OCI-LY1 (cell line): ENCODE measurements at regions not wholly inside any gene's neighbourhood (a gene's known extent, or its start where the extent isn't known, plus 50 kb on each side); places are given as distances from the start of the nearest gene placed in this dataset.

ENCODE experiments used
- H2AFZ ChIP-seq: fragments of 200-600 bp; sonication (generic), shearing (Covaris generic); 2 replicates; pipeline ENCODE4 v1.6.0; 2014; ENCODE audit warnings: antibody characterized with exemption, mild to moderate bottlenecking, low read length
- H3F3A ChIP-seq: fragments of 200-600 bp; sonication (generic), shearing (Covaris generic); 2 replicates; pipeline ENCODE4 v1.6.0; 2014; ENCODE audit warnings: mild to moderate bottlenecking, antibody characterized with exemption, low read length, moderate library complexity; ENCODE audit not compliant: insufficient read depth
- H3K27ac ChIP-seq: fragments of 200-600 bp; sonication (generic); 2 replicates; pipeline ENCODE4 v1.5.1; 2014; ENCODE audit warnings: low read length, mixed run types, mild to moderate bottlenecking, low read depth; ENCODE audit not compliant: poor library complexity, severe bottlenecking
- H3K27me3 ChIP-seq: fragments of 200-600 bp; sonication (generic); 2 replicates; pipeline ENCODE4 v1.6.0; 2014; ENCODE audit warnings: antibody characterized with exemption, mild to moderate bottlenecking, low read length, moderate library complexity; ENCODE audit not compliant: insufficient read depth
- H3K36me3 ChIP-seq: fragments of 200-600 bp; sonication (generic); 2 replicates; pipeline ENCODE4 v1.6.1; 2014; ENCODE audit warnings: mild to moderate bottlenecking, antibody characterized with exemption, low read length, moderate library complexity, mixed read lengths; ENCODE audit not compliant: insufficient read depth
- H3K4me1 ChIP-seq: fragments of 200-600 bp; sonication (generic); 2 replicates; pipeline ENCODE4 v1.5.1; 2014; ENCODE audit warnings: mild to moderate bottlenecking, low read length, moderate library complexity; ENCODE audit not compliant: insufficient read depth, severe bottlenecking
- H3K4me2 ChIP-seq: fragments of 200-600 bp; sonication (generic), shearing (Covaris generic); 2 replicates; pipeline ENCODE4 v1.6.1; 2014; ENCODE audit warnings: low read length
- H3K4me3 ChIP-seq: fragments of 200-600 bp; sonication (generic); 2 replicates; pipeline ENCODE4 v1.5.1; 2014; ENCODE audit warnings: low read length, low read depth, mild to moderate bottlenecking, mixed read lengths; ENCODE audit not compliant: poor library complexity, severe bottlenecking
- H3K79me2 ChIP-seq: fragments of 200-600 bp; shearing (Covaris generic); 2 replicates; pipeline ENCODE4 v1.6.1; 2016; ENCODE audit warnings: mixed run types, low read length, mixed read lengths; ENCODE audit not compliant: insufficient read depth
- H3K9ac ChIP-seq: fragments of 200-600 bp; sonication (generic), shearing (Covaris generic); 2 replicates; pipeline ENCODE4 v1.6.1; 2014; ENCODE audit warnings: mild to moderate bottlenecking, low read length, mixed read lengths
- H3K9me2 ChIP-seq: fragments of 200-600 bp; sonication (generic), shearing (Covaris generic); 2 replicates; pipeline ENCODE4 v1.6.1; 2014; ENCODE audit warnings: low read depth, mild to moderate bottlenecking, low read length, mixed read lengths
- H3K9me3 ChIP-seq: fragments of 200-600 bp; shearing (Covaris generic); 2 replicates; pipeline ENCODE4 v1.6.1; 2014; ENCODE audit warnings: low read length, mixed read lengths
- H4K20me1 ChIP-seq: fragments of 200-600 bp; sonication (generic), shearing (Covaris generic); 2 replicates; pipeline ENCODE4 v1.6.0; 2016; ENCODE audit warnings: mild to moderate bottlenecking, low read length; ENCODE audit not compliant: insufficient read depth
- CTCF ChIP-seq: fragments of 200-600 bp; sonication (generic), shearing (Covaris generic); IDR thresholded peaks from 2 replicates; pipeline ENCODE4 v1.5.1; 2017; ENCODE audit warnings: mild to moderate bottlenecking, antibody characterized with exemption, low read length, moderate library complexity, mixed read lengths
- EZH2 ChIP-seq: fragments of 200-600 bp; sonication (generic), shearing (Covaris generic); IDR thresholded peaks from 2 replicates; pipeline ENCODE4 v1.8.0; 2017; ENCODE audit warnings: borderline replicate concordance, mixed run types, mild to moderate bottlenecking, antibody characterized with exemption, low read length, moderate library complexity, mixed read lengths

- Histone ChIP-seq H3K36me3 (no peaks in the 10 kb centered on the region), H4K20me1 (no peaks in the 10 kb centered on the region), H3F3A (no peaks in the 10 kb centered on the region), H3K79me2 (no peaks in the 10 kb centered on the region), H3K27me3 (no peaks in the 10 kb centered on the region), H3K27ac (no peak overlapping the region), H3K9me3 (no peaks in the 10 kb centered on the region), H3K9me2 (no peaks in the 10 kb centered on the region), H3K4me1 (no peaks in the 10 kb centered on the region), H3K4me3 (no peak overlapping the region), H3K9ac (no peak overlapping the region), H3K4me2 (no peak overlapping the region), H2AFZ (no peak overlapping the region)
- TF ChIP-seq EZH2 (no peak), CTCF (no peak)
Measured at GRCh38 chr4:67292636-67293035, 252.7 kb downstream of the CENPC start.

- no peaks in the 10 kb centered on the region for H3K9me3 ChIP-seq
- no peak overlapping the region for H3K4me2 ChIP-seq
- H3K79me2 ChIP-seq, result no peaks in the 10 kb centered on the region
- H3K9ac ChIP-seq, result no peak overlapping the region
- no peak overlapping the region for H3K27ac ChIP-seq
- H4K20me1 ChIP-seq, result no peaks in the 10 kb centered on the region
- H3K9me2 ChIP-seq, result no peaks in the 10 kb centered on the region
- H3K27me3 ChIP-seq, result no peaks in the 10 kb centered on the region
- TF ChIP-seq EZH2, result no peak
- no peak for TF ChIP-seq CTCF
- no peak overlapping the region for H2AFZ ChIP-seq
- H3K4me3 ChIP-seq, result no peak overlapping the region
- no peaks in the 10 kb centered on the region for H3F3A ChIP-seq
- H3K36me3 ChIP-seq, result no peaks in the 10 kb centered on the region
- no peaks in the 10 kb centered on the region for H3K4me1 ChIP-seq
Measured at GRCh38 chr4:67292045-67292444, 253.3 kb downstream of the CENPC start.

GRCh38 chr4:67291644-67292043 is 253.7 kb downstream of the CENPC start:
- Histone ChIP-seq H3K27me3 (no peaks in the 10 kb centered on the region), H3K36me3 (no peaks in the 10 kb centered on the region), H2AFZ (no peak overlapping the region), H3K9me2 (no peaks in the 10 kb centered on the region), H3F3A (no peaks in the 10 kb centered on the region), H3K4me1 (no peaks in the 10 kb centered on the region), H4K20me1 (no peaks in the 10 kb centered on the region), H3K9me3 (no peaks in the 10 kb centered on the region), H3K9ac (no peak overlapping the region), H3K4me3 (no peak overlapping the region), H3K79me2 (no peaks in the 10 kb centered on the region), H3K4me2 (no peak overlapping the region), H3K27ac (no peak overlapping the region)
- TF ChIP-seq EZH2, result no peak

- H3K27me3 ChIP-seq, result no peaks in the 10 kb centered on the region
- no peak overlapping the region for H3K9ac ChIP-seq
- TF ChIP-seq CTCF (peak; percentile 72), EZH2 (no peak)
- no peak overlapping the region for H3K27ac ChIP-seq
- no peaks in the 10 kb centered on the region for H3K9me2 ChIP-seq
- no peaks in the 10 kb centered on the region for H3K4me1 ChIP-seq
- H3K4me3 ChIP-seq, result no peak overlapping the region
- H3K36me3 ChIP-seq, result no peaks in the 10 kb centered on the region
- no peaks in the 10 kb centered on the region for H3K9me3 ChIP-seq
- no peaks in the 10 kb centered on the region for H3K79me2 ChIP-seq
- H3F3A ChIP-seq, result no peaks in the 10 kb centered on the region
- H2AFZ ChIP-seq, result no peak overlapping the region
- peak overlapping the region; percentile 6; the same call in 1 of the 2 replicates for H3K4me2 ChIP-seq
- H4K20me1 ChIP-seq, result no peaks in the 10 kb centered on the region
Measured at GRCh38 chr4:67288964-67289363, 256.3 kb downstream of the CENPC start.
